Endothelial cell of umbilical vein (primary cell): ENCODE measurements at regions not wholly inside any gene's neighbourhood (a gene's known extent, or its start where the extent isn't known, plus 50 kb on each side); places are given as distances from the start of the nearest gene placed in this dataset.

Experiments
- BruUV-seq: library from RNA; stranded (reverse); fragments of 400-500 nt; replicated peaks from 2 replicates; lab custom pipeline; 2021; lab: Mats Ljungman, UMichigan
- CTCF ChIA-PET: fragments of 300-600, 350-600 bp; sonication (Branson Sonifier 250); formaldehyde crosslinking; loops from one replicate; lab custom pipeline; 2021; ENCODE audit warnings: antibody characterized with exemption, inconsistent platforms; lab: Charles Lee
- POLR2A ChIA-PET: fragments of 300-600, 350-600 bp; sonication (Branson Sonifier 250); formaldehyde crosslinking; loops from one replicate; lab custom pipeline; 2021; ENCODE audit warnings: antibody characterized with exemption, inconsistent platforms; lab: Charles Lee
- DNase-seq: peaks from one replicate; pipeline ENCODE4 v3.0.0-alpha.2; 2011; ENCODE audit warnings: low read depth, low spot score
- FAIRE-seq: peaks from 2 replicates; lab custom pipeline; 2011; peaks lifted over from hg19 to GRCh38; lab: Jason Lieb, UNC
- H2AFZ ChIP-seq: 2 replicates; pipeline ENCODE4 v1.6.0; 2012; ENCODE audit warnings: low read depth, low read length, control low read depth, inconsistent platforms
- H3K27ac ChIP-seq: 2 replicates; pipeline ENCODE4 v1.5.1; 2011; ENCODE audit warnings: low read depth, mild to moderate bottlenecking, control low read depth, low read length, moderate library complexity; ENCODE audit not compliant: insufficient read depth
- H3K27me3 ChIP-seq, 2 experiments: 2 replicates each; pipeline versions ENCODE4 v1.6.0 to v1.6.1; 2011; ENCODE audit warnings: low read length in 2 of 2, mixed read lengths in 1 of 2; ENCODE audit not compliant: control insufficient read depth in 2 of 2, insufficient read depth in 2 of 2
- H3K36me3 ChIP-seq, 2 experiments: 2 replicates in 1 of 2; 3 replicates in 1 of 2; pipeline ENCODE4 v1.5.1; 2011; ENCODE audit warnings: low read length in 2 of 2, mild to moderate bottlenecking in 1 of 2, moderate library complexity in 1 of 2; ENCODE audit not compliant: control insufficient read depth in 2 of 2, insufficient read depth in 2 of 2; ENCODE audit errors: extremely low read depth in 1 of 2
- H3K4me1 ChIP-seq: 3 replicates; pipeline ENCODE4 v1.5.1; 2011; ENCODE audit warnings: mild to moderate bottlenecking, low read length; ENCODE audit not compliant: control insufficient read depth, insufficient read depth; ENCODE audit errors: extremely low read depth
- H3K4me2 ChIP-seq: 2 replicates; pipeline ENCODE4 v1.6.1; 2011; ENCODE audit warnings: low read length, control low read depth, mixed read lengths; ENCODE audit not compliant: insufficient read depth
- H3K4me3 ChIP-seq, 3 experiments: fragments of 200-600 bp in 1 of 3; sonication (generic), shearing (Covaris generic) in 1 of 3; replicated peaks in 1 of 3; 2 replicates each; pipeline ENCODE4 v1.5.1; 2011 to 2016; ENCODE audit warnings: control low read depth in 3 of 3, low read length in 3 of 3, mild to moderate bottlenecking in 2 of 3, inconsistent platforms in 1 of 3, low read depth in 1 of 3, moderate library complexity in 1 of 3; ENCODE audit not compliant: insufficient read depth in 1 of 3
- H3K79me2 ChIP-seq: 2 replicates; pipeline ENCODE4 v1.6.0; 2012; ENCODE audit warnings: low read length, inconsistent platforms; ENCODE audit not compliant: control insufficient read depth, insufficient read depth
- H3K9ac ChIP-seq: replicated peaks from 2 replicates; pipeline ENCODE3; 2011; ENCODE audit warnings: low read length, control low read depth; ENCODE audit not compliant: insufficient read depth; ENCODE audit errors: extremely low read depth
- H3K9me1 ChIP-seq: replicated peaks from 3 replicates; pipeline ENCODE4 v1.6.0; 2011; ENCODE audit warnings: mild to moderate bottlenecking, low read length; ENCODE audit not compliant: control insufficient read depth, insufficient read depth; ENCODE audit errors: extremely low read depth
- H3K9me3 ChIP-seq: replicated peaks from 2 replicates; pipeline ENCODE4 v1.5.1; 2012; ENCODE audit warnings: low read length, inconsistent platforms; ENCODE audit not compliant: control insufficient read depth, insufficient read depth
- H4K20me1 ChIP-seq: replicated peaks from 2 replicates; pipeline ENCODE3; 2011; ENCODE audit warnings: mild to moderate bottlenecking, low read length; ENCODE audit not compliant: control insufficient read depth, insufficient read depth; ENCODE audit errors: extremely low read depth
- EZH2 ChIP-seq: IDR thresholded peaks from 2 replicates; pipeline ENCODE4 v1.6.1; 2012; ENCODE audit warnings: borderline replicate concordance, low read depth, mild to moderate bottlenecking, moderate library complexity, low read length, inconsistent platforms; ENCODE audit not compliant: severe bottlenecking
- FOS ChIP-seq: IDR thresholded peaks from 2 replicates; pipeline ENCODE4 v1.6.1; 2011; ENCODE audit warnings: mild to moderate bottlenecking, low read length, moderate library complexity, borderline replicate concordance; ENCODE audit not compliant: insufficient read depth
- GATA2 ChIP-seq: IDR thresholded peaks from 2 replicates; pipeline ENCODE4 v1.7.0; 2011; ENCODE audit warnings: low read depth, mild to moderate bottlenecking, moderate library complexity, mixed read lengths, low read length; ENCODE audit not compliant: insufficient read length, insufficient read depth
- JUN ChIP-seq: IDR thresholded peaks from 2 replicates; pipeline ENCODE4 v1.6.1; 2011; ENCODE audit warnings: borderline replicate concordance, low read depth; ENCODE audit not compliant: insufficient read length, insufficient read depth
- MYC ChIP-seq: IDR thresholded peaks from one replicate; pipeline ENCODE4 v1.6.1; 2011; ENCODE audit warnings: mild to moderate bottlenecking, low read depth, low read length
- POLR2A ChIP-seq: IDR thresholded peaks from 2 replicates; pipeline ENCODE4 v1.6.1; 2012; ENCODE audit warnings: low read depth, mild to moderate bottlenecking, control low read depth, low read length
- POLR2AphosphoS5 ChIP-seq: IDR thresholded peaks from 2 replicates; pipeline ENCODE4 v1.6.1; 2012; ENCODE audit warnings: low read depth, mild to moderate bottlenecking, control low read depth, low read length, moderate library complexity; ENCODE audit not compliant: insufficient read depth
- dilution Hi-C: fragments of 300-500 bp; cut with MboI; formaldehyde crosslinking; loops from one replicate; pipeline ENCODE4 v1.15.0; 2019; ENCODE audit warnings: low sequenced_read_pairs; ENCODE audit not compliant: extremely low pct_ligation_motif_present
- intact Hi-C: fragments of 100-400 bp; cut with micrococcal nuclease; formaldehyde crosslinking; loops from one replicate; pipeline ENCODE4 v1.10.0; 2022
- TF ChIP-seq, protein P1 (sequence below): IDR thresholded peaks from 2 replicates; pipeline ENCODE4 v1.6.1; 2011; ENCODE audit not compliant: insufficient read depth, insufficient read length
- TF ChIP-seq, protein P2 (sequence below), 2 donors: IDR thresholded peaks; 1 replicate in 1 of 2; 2 replicates in 1 of 2; pipeline ENCODE4 v1.5.1; 2011; ENCODE audit warnings: low read length in 2 of 2, mild to moderate bottlenecking in 2 of 2, moderate library complexity in 2 of 2, control low read depth in 1 of 2, inconsistent platforms in 1 of 2, low read depth in 1 of 2; ENCODE audit not compliant: insufficient read depth in 1 of 2; ENCODE audit errors: extremely low read depth in 1 of 2

GRCh38 chr13:111586291-111586690 is 265.8 kb downstream of the TEX29 start:
- H4K20me1 ChIP-seq: no peaks in the 10 kb centered on the region
- no peaks in the 10 kb centered on the region for H3K4me1 ChIP-seq
- FAIRE-seq (no peak), DNase-seq (no peak)
- no TSS peak for BruUV-seq
- no peaks in the 10 kb centered on the region for H3K9me1 ChIP-seq
- dilution Hi-C loops: no loop called here
- no peaks in the 10 kb centered on the region for H3K79me2 ChIP-seq
- no peak overlapping the region for H3K27ac ChIP-seq
- H2AFZ ChIP-seq: no peak overlapping the region
- intact Hi-C loops: no loop called here
- TF ChIP-seq GATA2 (no peak), EZH2 (no peak), MYC (no peak), POLR2AphosphoS5 (no peak), JUN (no peak), FOS (no peak), POLR2A (no peak)
- TF ChIP-seq, protein P1, sequence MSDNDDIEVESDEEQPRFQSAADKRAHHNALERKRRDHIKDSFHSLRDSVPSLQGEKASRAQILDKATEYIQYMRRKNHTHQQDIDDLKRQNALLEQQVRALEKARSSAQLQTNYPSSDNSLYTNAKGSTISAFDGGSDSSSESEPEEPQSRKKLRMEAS: no peak
- TF ChIP-seq, protein P2, sequence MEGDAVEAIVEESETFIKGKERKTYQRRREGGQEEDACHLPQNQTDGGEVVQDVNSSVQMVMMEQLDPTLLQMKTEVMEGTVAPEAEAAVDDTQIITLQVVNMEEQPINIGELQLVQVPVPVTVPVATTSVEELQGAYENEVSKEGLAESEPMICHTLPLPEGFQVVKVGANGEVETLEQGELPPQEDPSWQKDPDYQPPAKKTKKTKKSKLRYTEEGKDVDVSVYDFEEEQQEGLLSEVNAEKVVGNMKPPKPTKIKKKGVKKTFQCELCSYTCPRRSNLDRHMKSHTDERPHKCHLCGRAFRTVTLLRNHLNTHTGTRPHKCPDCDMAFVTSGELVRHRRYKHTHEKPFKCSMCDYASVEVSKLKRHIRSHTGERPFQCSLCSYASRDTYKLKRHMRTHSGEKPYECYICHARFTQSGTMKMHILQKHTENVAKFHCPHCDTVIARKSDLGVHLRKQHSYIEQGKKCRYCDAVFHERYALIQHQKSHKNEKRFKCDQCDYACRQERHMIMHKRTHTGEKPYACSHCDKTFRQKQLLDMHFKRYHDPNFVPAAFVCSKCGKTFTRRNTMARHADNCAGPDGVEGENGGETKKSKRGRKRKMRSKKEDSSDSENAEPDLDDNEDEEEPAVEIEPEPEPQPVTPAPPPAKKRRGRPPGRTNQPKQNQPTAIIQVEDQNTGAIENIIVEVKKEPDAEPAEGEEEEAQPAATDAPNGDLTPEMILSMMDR (IDR thresholded peaks at IDR 0.05; ENCODE audit: extremely low read depth in 1 of 2, insufficient read depth in 1 of 2, low read depth in 1 of 2, low read length in 2 of 2): no peak
- H3K9me3 ChIP-seq: peaks cover 5% of the 10 kb centered on the region
- no peaks in the 10 kb centered on the region for H3K27me3 ChIP-seq
- H3K4me2 ChIP-seq: no peak overlapping the region
- H3K36me3 ChIP-seq: no peaks in the 10 kb centered on the region
- no peak overlapping the region for H3K4me3 ChIP-seq
- ChIA-PET POLR2A (no interaction called here), CTCF (no interaction called here)
- no peak overlapping the region for H3K9ac ChIP-seq
